ENCODE measurements at regions not wholly inside any gene's neighbourhood (a gene's known extent, or its start where the extent isn't known, plus 50 kb on each side); places are given as distances from the start of the nearest gene placed in this dataset.

- TF ChIP-seq POLR2A (IDR thresholded peaks at IDR 0.05; ENCODE audit: low read depth), result no peak
- TF ChIP-seq CTCF (IDR thresholded peaks at IDR 0.05), result no peak
- no peak for TF ChIP-seq EP300 (IDR thresholded peaks at IDR 0.05)
- no peak for TF ChIP-seq POLR2AphosphoS5 (IDR thresholded peaks at IDR 0.05)
Measured at GRCh38 chr2:49335546-49335945, 181.2 kb upstream of the FSHR start.

Data from esophagus muscularis mucosa (tissue), 4 donors.